ENCODE measurements at regions not wholly inside any gene's neighbourhood (a gene's known extent, or its start where the extent isn't known, plus 50 kb on each side); places are given as distances from the start of the nearest gene placed in this dataset.

GRCh38 chr11:131204765-131205380 lies 165.5 kb upstream of the NTM start:
- H2AFZ ChIP-seq (ENCODE audit: low read length), result no peak overlapping the region
- H3K9ac ChIP-seq (ENCODE audit: low read length), result no peak overlapping the region
- no peaks in the 10 kb centered on the region for H3F3A ChIP-seq (ENCODE audit: insufficient read depth, low read length)
- no peaks in the 10 kb centered on the region for H3K9me2 ChIP-seq (ENCODE audit: low read depth, low read length)
- H3K4me3 ChIP-seq (ENCODE audit: low read depth, low read length, poor library complexity, severe bottlenecking), result no peak overlapping the region
- no peaks in the 10 kb centered on the region for H3K4me1 ChIP-seq (ENCODE audit: insufficient read depth, low read length, severe bottlenecking)
- TF ChIP-seq CTCF (IDR thresholded peaks at IDR 0.05; ENCODE audit: low read length) (no peak), EZH2 (IDR thresholded peaks at IDR 0.05; ENCODE audit: borderline replicate concordance, low read length) (no peak)
- H3K79me2 ChIP-seq (ENCODE audit: insufficient read depth, low read length), result no peaks in the 10 kb centered on the region
- no peaks in the 10 kb centered on the region for H3K36me3 ChIP-seq (ENCODE audit: insufficient read depth, low read length)
- H3K4me2 ChIP-seq (ENCODE audit: low read length), result no peak overlapping the region
- H3K27ac ChIP-seq (ENCODE audit: low read depth, low read length, poor library complexity, severe bottlenecking), result no peak overlapping the region
- no peaks in the 10 kb centered on the region for H3K9me3 ChIP-seq (ENCODE audit: low read length)
- no peaks in the 10 kb centered on the region for H4K20me1 ChIP-seq (ENCODE audit: insufficient read depth, low read length)
- no peaks in the 10 kb centered on the region for H3K27me3 ChIP-seq (ENCODE audit: insufficient read depth, low read length)

- Histone ChIP-seq H3K9me2 (ENCODE audit: low read depth, low read length) (no peaks in the 10 kb centered on the region), H3K9ac (ENCODE audit: low read length) (no peak overlapping the region), H3K36me3 (ENCODE audit: insufficient read depth, low read length) (no peaks in the 10 kb centered on the region), H3K79me2 (ENCODE audit: insufficient read depth, low read length) (no peaks in the 10 kb centered on the region), H3F3A (ENCODE audit: insufficient read depth, low read length) (no peaks in the 10 kb centered on the region), H3K4me1 (ENCODE audit: insufficient read depth, low read length, severe bottlenecking) (no peaks in the 10 kb centered on the region), H3K27ac (ENCODE audit: low read depth, low read length, poor library complexity, severe bottlenecking) (no peak overlapping the region), H3K27me3 (ENCODE audit: insufficient read depth, low read length) (no peaks in the 10 kb centered on the region), H3K4me3 (ENCODE audit: low read depth, low read length, poor library complexity, severe bottlenecking) (no peak overlapping the region), H3K4me2 (ENCODE audit: low read length) (no peak overlapping the region), H2AFZ (ENCODE audit: low read length) (no peak overlapping the region), H3K9me3 (ENCODE audit: low read length) (no peaks in the 10 kb centered on the region), H4K20me1 (ENCODE audit: insufficient read depth, low read length) (no peaks in the 10 kb centered on the region)
- TF ChIP-seq EZH2 (IDR thresholded peaks at IDR 0.05; ENCODE audit: borderline replicate concordance, low read length), result no peak
- TF ChIP-seq CTCF (IDR thresholded peaks at IDR 0.05; ENCODE audit: low read length), result no peak
Observed at GRCh38 chr11:131206671-131207070, 163.7 kb upstream of the NTM start.

GRCh38 chr11:131207901-131208300 lies 162.5 kb upstream of the NTM start:
- Histone ChIP-seq H3K9ac (ENCODE audit: low read length) (no peak overlapping the region), H2AFZ (ENCODE audit: low read length) (no peak overlapping the region), H3F3A (ENCODE audit: insufficient read depth, low read length) (no peaks in the 10 kb centered on the region), H3K4me3 (ENCODE audit: low read depth, low read length, poor library complexity, severe bottlenecking) (no peak overlapping the region), H3K9me2 (ENCODE audit: low read depth, low read length) (no peaks in the 10 kb centered on the region), H3K27me3 (ENCODE audit: insufficient read depth, low read length) (no peaks in the 10 kb centered on the region), H3K79me2 (ENCODE audit: insufficient read depth, low read length) (no peaks in the 10 kb centered on the region), H3K4me2 (ENCODE audit: low read length) (no peak overlapping the region), H3K9me3 (ENCODE audit: low read length) (no peaks in the 10 kb centered on the region), H3K4me1 (ENCODE audit: insufficient read depth, low read length, severe bottlenecking) (no peaks in the 10 kb centered on the region), H3K36me3 (ENCODE audit: insufficient read depth, low read length) (no peaks in the 10 kb centered on the region), H4K20me1 (ENCODE audit: insufficient read depth, low read length) (no peaks in the 10 kb centered on the region), H3K27ac (ENCODE audit: low read depth, low read length, poor library complexity, severe bottlenecking) (no peak overlapping the region)
- TF ChIP-seq EZH2 (IDR thresholded peaks at IDR 0.05; ENCODE audit: borderline replicate concordance, low read length) (no peak), CTCF (IDR thresholded peaks at IDR 0.05; ENCODE audit: low read length) (no peak)

All from OCI-LY1 (cell line).